Neural cell (in vitro differentiated cells): ENCODE measurements at regions not wholly inside any gene's neighbourhood (a gene's known extent, or its start where the extent isn't known, plus 50 kb on each side); places are given as distances from the start of the nearest gene placed in this dataset.

Experiments
- H2AFZ ChIP-seq: fragments of 200-600, 300-800 bp; sonication (generic), shearing (Covaris generic); 2 replicates; pipeline ENCODE4 v1.6.0; 2014; ENCODE audit warnings: low read depth, mild to moderate bottlenecking, antibody characterized with exemption, low read length, moderate library complexity
- H3F3A ChIP-seq: fragments of 200-600 bp; shearing (Covaris generic); 2 replicates; pipeline ENCODE4 v1.6.1; 2016; ENCODE audit warnings: mild to moderate bottlenecking, moderate library complexity, mixed read lengths, antibody characterized with exemption, low read length; ENCODE audit not compliant: insufficient read depth, poor library complexity, severe bottlenecking
- H3K27ac ChIP-seq: fragments of 200-600, 300-800 bp; sonication (generic), shearing (Covaris generic); 2 replicates; pipeline ENCODE4 v1.5.1; 2014; ENCODE audit warnings: mild to moderate bottlenecking, low read length, moderate library complexity
- H3K27me3 ChIP-seq: fragments of 300-800, 200-600 bp; sonication (generic), shearing (Covaris generic); 2 replicates; pipeline ENCODE4 v1.6.0; 2014; ENCODE audit warnings: mild to moderate bottlenecking, low read depth, low read length, moderate library complexity; ENCODE audit not compliant: insufficient read depth
- H3K36me3 ChIP-seq: fragments of 300-800, 200-600 bp; sonication (generic), shearing (Covaris generic); 2 replicates; pipeline ENCODE4 v1.5.1; 2014; ENCODE audit warnings: mild to moderate bottlenecking, antibody characterized with exemption, low read length, moderate library complexity; ENCODE audit not compliant: insufficient read depth
- H3K4me2 ChIP-seq: fragments of 300-800, 200-600 bp; sonication (generic), shearing (Covaris generic); 2 replicates; pipeline ENCODE4 v1.6.0; 2014; ENCODE audit warnings: mild to moderate bottlenecking, low read length
- H3K4me3 ChIP-seq: fragments of 300-800, 200-600 bp; sonication (generic), shearing (Covaris generic); 2 replicates; pipeline ENCODE4 v1.5.1; 2014; ENCODE audit warnings: mild to moderate bottlenecking, low read length, moderate library complexity
- H3K79me2 ChIP-seq: fragments of 200-600 bp; shearing (Covaris generic); replicated peaks from 2 replicates; pipeline ENCODE4 v1.6.0; 2014; ENCODE audit warnings: mild to moderate bottlenecking, low read length, moderate library complexity; ENCODE audit not compliant: insufficient read depth
- H3K9ac ChIP-seq: fragments of 300-800, 200-600 bp; sonication (generic), shearing (Covaris generic); 2 replicates; pipeline ENCODE4 v1.6.1; 2016; ENCODE audit warnings: mild to moderate bottlenecking, low read length, mixed read lengths
- H3K9me2 ChIP-seq: fragments of 200-600 bp; shearing (Covaris generic); 2 replicates; pipeline ENCODE4 v1.6.1; 2016; ENCODE audit warnings: mild to moderate bottlenecking, low read length, mixed read lengths; ENCODE audit not compliant: insufficient read depth
- H3K9me3 ChIP-seq: fragments of 200-600, 300-800 bp; sonication (generic), shearing (Covaris generic); 2 replicates; pipeline ENCODE4 v1.6.1; 2016; ENCODE audit warnings: mild to moderate bottlenecking, mixed run types, low read length, moderate library complexity, mixed read lengths
- H4K20me1 ChIP-seq: fragments of 200-600 bp; shearing (Covaris generic); 2 replicates; pipeline ENCODE4 v1.6.1; 2016; ENCODE audit warnings: mild to moderate bottlenecking, mixed run types; ENCODE audit not compliant: insufficient read depth
- CTCF ChIP-seq: fragments of 450-650 bp; IDR thresholded peaks from 2 replicates; pipeline ENCODE4 v1.5.1; 2014; ENCODE audit warnings: antibody characterized with exemption, mild to moderate bottlenecking, moderate library complexity; ENCODE audit not compliant: poor library complexity, severe bottlenecking
- EP300 ChIP-seq: fragments of 450-650 bp; conservative IDR thresholded peaks from 2 replicates; pipeline ENCODE4 v1.6.1; 2014; ENCODE audit warnings: antibody characterized with exemption, mild to moderate bottlenecking, moderate library complexity; ENCODE audit not compliant: poor library complexity, severe bottlenecking
- EZH2 ChIP-seq: fragments of 200-600, 300-800 bp; shearing (Covaris generic), sonication (generic); IDR thresholded peaks from 2 replicates; pipeline ENCODE4 v1.6.1; 2014; ENCODE audit warnings: antibody characterized with exemption, low read length, borderline replicate concordance, mild to moderate bottlenecking; ENCODE audit not compliant: insufficient read depth, poor library complexity, severe bottlenecking
- MXI1 ChIP-seq: fragments of 450-650 bp; conservative IDR thresholded peaks from 2 replicates; pipeline ENCODE4 v1.6.1; 2014; ENCODE audit warnings: antibody characterized with exemption, mild to moderate bottlenecking; ENCODE audit not compliant: poor library complexity, severe bottlenecking
- POLR2AphosphoS5 ChIP-seq: IDR thresholded peaks from 2 replicates; pipeline ENCODE4 v1.6.1; 2012
- RAD21 ChIP-seq: fragments of 450-650 bp; conservative IDR thresholded peaks from 2 replicates; pipeline ENCODE4 v1.6.1; 2014; ENCODE audit warnings: antibody characterized with exemption, mild to moderate bottlenecking, moderate library complexity
- REST ChIP-seq: IDR thresholded peaks from 2 replicates; pipeline ENCODE4 v1.6.1; 2012; ENCODE audit warnings: borderline replicate concordance
- SMC3 ChIP-seq: fragments of 450-650 bp; conservative IDR thresholded peaks from 2 replicates; pipeline ENCODE4 v1.6.1; 2014; ENCODE audit warnings: antibody characterized with exemption, mild to moderate bottlenecking, moderate library complexity; ENCODE audit not compliant: poor library complexity
- TAF1 ChIP-seq: IDR thresholded peaks from 2 replicates; pipeline ENCODE4 v1.6.1; 2012; ENCODE audit warnings: low read depth

GRCh38 chr5:19002111-19002510, 985.9 kb downstream of the CDH18 start:
- Histone ChIP-seq H3K4me3 (no peak overlapping the region), H3K27me3 (no peaks in the 10 kb centered on the region), H3K9me3 (no peaks in the 10 kb centered on the region), H3K79me2 (no peaks in the 10 kb centered on the region), H3K4me2 (no peak overlapping the region), H3K9me2 (no peaks in the 10 kb centered on the region), H2AFZ (no peak overlapping the region), H3K27ac (no peak overlapping the region), H3F3A (peaks cover 4% of the 10 kb centered on the region), H4K20me1 (no peaks in the 10 kb centered on the region), H3K36me3 (no peaks in the 10 kb centered on the region), H3K9ac (no peak overlapping the region)
- TF ChIP-seq SMC3, result no peak
- TF ChIP-seq REST, result no peak
- TF ChIP-seq EP300, result no peak
- no peak for TF ChIP-seq RAD21
- no peak for TF ChIP-seq MXI1
- TF ChIP-seq POLR2AphosphoS5, result no peak
- TF ChIP-seq EZH2, result no peak
- TF ChIP-seq CTCF, result no peak
- no peak for TF ChIP-seq TAF1

GRCh38 chr5:19018822-19019221, 969.2 kb downstream of the CDH18 start:
- Histone ChIP-seq H3K27me3 (no peaks in the 10 kb centered on the region), H3K79me2 (no peaks in the 10 kb centered on the region), H2AFZ (no peak overlapping the region), H3F3A (no peaks in the 10 kb centered on the region), H3K9ac (no peak overlapping the region), H3K36me3 (no peaks in the 10 kb centered on the region), H3K9me3 (peaks cover 4% of the 10 kb centered on the region), H3K27ac (no peak overlapping the region), H4K20me1 (no peaks in the 10 kb centered on the region), H3K4me3 (no peak overlapping the region), H3K4me2 (no peak overlapping the region), H3K9me2 (no peaks in the 10 kb centered on the region)
- TF ChIP-seq EZH2, result no peak
- no peak for TF ChIP-seq TAF1
- no peak for TF ChIP-seq EP300
- TF ChIP-seq MXI1, result no peak
- TF ChIP-seq RAD21, result no peak
- no peak for TF ChIP-seq POLR2AphosphoS5
- TF ChIP-seq CTCF, result no peak
- TF ChIP-seq SMC3, result no peak
- no peak for TF ChIP-seq REST
